ENCODE measurements at regions not wholly inside any gene's neighbourhood (a gene's known extent, or its start where the extent isn't known, plus 50 kb on each side); places are given as distances from the start of the nearest gene placed in this dataset.

GRCh38 chr2:239765911-239766310 is 259.2 kb downstream of the NDUFA10 start (continued):
- no peak for TF ChIP-seq ZNF462 (CRISPR knock-in tag; IDR thresholded peaks at IDR 0.05)
- TF ChIP-seq CREB1 (CRISPR knock-in tag; IDR thresholded peaks at IDR 0.05; ENCODE audit: low read depth) = no peak
- TF ChIP-seq EZH2phosphoT487 (IDR thresholded peaks at IDR 0.05; ENCODE audit: unreplicated experiment) = no peak
- no peak for TF ChIP-seq NANOG (IDR thresholded peaks at IDR 0.05; ENCODE audit: borderline replicate concordance)

GRCh38 chr2:239765076-239765845 is 259.9 kb downstream of the NDUFA10 start:
- Mint-ChIP-seq H3K27me3 (ENCODE audit: insufficient read depth, low read depth, poor library complexity) (peaks cover 6% of the 10 kb centered on the region), H3K9me3 (peaks cover 4% of the 10 kb centered on the region; the same call in 2 of the 3 replicates), H3K4me3 (no peak overlapping the region), H3K36me3 (ENCODE audit: low read depth) (no peaks in the 10 kb centered on the region), H3K4me1 (no peaks in the 10 kb centered on the region), H3K27ac (no peak overlapping the region)
- ATAC-seq (no peak), DNase-seq (ENCODE audit: low spot score) (no peak)
- Histone ChIP-seq H3K36me3 (ENCODE audit: insufficient read depth) (no peaks in the 10 kb centered on the region), H3K27me3 (ENCODE audit: insufficient read depth) (no peaks in the 10 kb centered on the region), H3K4me1 (ENCODE audit: insufficient read depth) (no peaks in the 10 kb centered on the region), H3K4me3 (no peak overlapping the region), H3K9me2 (ENCODE audit: insufficient read depth) (no peaks in the 10 kb centered on the region), H3K79me2 (replicated peaks; ENCODE audit: insufficient read depth) (no peaks in the 10 kb centered on the region), H2AFZ (no peak overlapping the region), H4K20me1 (replicated peaks; ENCODE audit: insufficient read depth) (no peaks in the 10 kb centered on the region), H3K27ac (ENCODE audit: low read depth) (no peak overlapping the region), H3F3A (replicated peaks; ENCODE audit: low read depth) (no peaks in the 10 kb centered on the region), H3K4me2 (no peak overlapping the region)
- no peak for TF ChIP-seq EZH2phosphoT487 (IDR thresholded peaks at IDR 0.05; ENCODE audit: unreplicated experiment)
- TF ChIP-seq, protein P1, sequence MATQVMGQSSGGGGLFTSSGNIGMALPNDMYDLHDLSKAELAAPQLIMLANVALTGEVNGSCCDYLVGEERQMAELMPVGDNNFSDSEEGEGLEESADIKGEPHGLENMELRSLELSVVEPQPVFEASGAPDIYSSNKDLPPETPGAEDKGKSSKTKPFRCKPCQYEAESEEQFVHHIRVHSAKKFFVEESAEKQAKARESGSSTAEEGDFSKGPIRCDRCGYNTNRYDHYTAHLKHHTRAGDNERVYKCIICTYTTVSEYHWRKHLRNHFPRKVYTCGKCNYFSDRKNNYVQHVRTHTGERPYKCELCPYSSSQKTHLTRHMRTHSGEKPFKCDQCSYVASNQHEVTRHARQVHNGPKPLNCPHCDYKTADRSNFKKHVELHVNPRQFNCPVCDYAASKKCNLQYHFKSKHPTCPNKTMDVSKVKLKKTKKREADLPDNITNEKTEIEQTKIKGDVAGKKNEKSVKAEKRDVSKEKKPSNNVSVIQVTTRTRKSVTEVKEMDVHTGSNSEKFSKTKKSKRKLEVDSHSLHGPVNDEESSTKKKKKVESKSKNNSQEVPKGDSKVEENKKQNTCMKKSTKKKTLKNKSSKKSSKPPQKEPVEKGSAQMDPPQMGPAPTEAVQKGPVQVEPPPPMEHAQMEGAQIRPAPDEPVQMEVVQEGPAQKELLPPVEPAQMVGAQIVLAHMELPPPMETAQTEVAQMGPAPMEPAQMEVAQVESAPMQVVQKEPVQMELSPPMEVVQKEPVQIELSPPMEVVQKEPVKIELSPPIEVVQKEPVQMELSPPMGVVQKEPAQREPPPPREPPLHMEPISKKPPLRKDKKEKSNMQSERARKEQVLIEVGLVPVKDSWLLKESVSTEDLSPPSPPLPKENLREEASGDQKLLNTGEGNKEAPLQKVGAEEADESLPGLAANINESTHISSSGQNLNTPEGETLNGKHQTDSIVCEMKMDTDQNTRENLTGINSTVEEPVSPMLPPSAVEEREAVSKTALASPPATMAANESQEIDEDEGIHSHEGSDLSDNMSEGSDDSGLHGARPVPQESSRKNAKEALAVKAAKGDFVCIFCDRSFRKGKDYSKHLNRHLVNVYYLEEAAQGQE (IDR thresholded peaks at IDR 0.05; ENCODE audit: unreplicated experiment) = no peak
